Ishikawa (cell line): ENCODE measurements at regions not wholly inside any gene's neighbourhood (a gene's known extent, or its start where the extent isn't known, plus 50 kb on each side); places are given as distances from the start of the nearest gene placed in this dataset.
A peak's percentile ranks its signal among the peaks of the same experiment; 100 is the strongest.

Experiments used
- CEBPB ChIP-seq: IDR thresholded peaks from 2 replicates; pipeline ENCODE4 v1.6.1; 2012
- EGR1 ChIP-seq: IDR thresholded peaks from 2 replicates; pipeline ENCODE4 v1.6.1; 2012
- EP300 ChIP-seq: IDR thresholded peaks from 2 replicates; pipeline ENCODE4 v1.6.1; 2012; ENCODE audit warnings: borderline replicate concordance
- RAD21 ChIP-seq: IDR thresholded peaks from 2 replicates; pipeline ENCODE4 v1.6.1; 2012; ENCODE audit warnings: low read depth
- REST ChIP-seq: IDR thresholded peaks from 2 replicates; pipeline ENCODE4 v1.6.1; 2012; ENCODE audit warnings: low read depth, mild to moderate bottlenecking
- ZBTB7A ChIP-seq: IDR thresholded peaks from 2 replicates; pipeline ENCODE4 v1.6.1; 2012; ENCODE audit warnings: low read depth
- TF ChIP-seq, protein P1 (sequence below): IDR thresholded peaks from 2 replicates; pipeline ENCODE4 v1.6.1; 2012
- TF ChIP-seq, protein P2 (sequence below): IDR thresholded peaks from 2 replicates; pipeline ENCODE4 v1.6.1; 2012

GRCh38 chr1:67532452-67533216 is 102.4 kb upstream of the SERBP1 start:
- TF ChIP-seq CEBPB (no peak), ZBTB7A (no peak), EP300 (no peak), REST (no peak), RAD21 (peak; percentile 77), EGR1 (no peak)
- TF ChIP-seq, protein P1, sequence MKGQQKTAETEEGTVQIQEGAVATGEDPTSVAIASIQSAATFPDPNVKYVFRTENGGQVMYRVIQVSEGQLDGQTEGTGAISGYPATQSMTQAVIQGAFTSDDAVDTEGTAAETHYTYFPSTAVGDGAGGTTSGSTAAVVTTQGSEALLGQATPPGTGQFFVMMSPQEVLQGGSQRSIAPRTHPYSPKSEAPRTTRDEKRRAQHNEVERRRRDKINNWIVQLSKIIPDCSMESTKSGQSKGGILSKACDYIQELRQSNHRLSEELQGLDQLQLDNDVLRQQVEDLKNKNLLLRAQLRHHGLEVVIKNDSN = no peak
- TF ChIP-seq, protein P2, sequence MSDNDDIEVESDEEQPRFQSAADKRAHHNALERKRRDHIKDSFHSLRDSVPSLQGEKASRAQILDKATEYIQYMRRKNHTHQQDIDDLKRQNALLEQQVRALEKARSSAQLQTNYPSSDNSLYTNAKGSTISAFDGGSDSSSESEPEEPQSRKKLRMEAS = no peak
